ENCODE measurements at regions not wholly inside any gene's neighbourhood (a gene's known extent, or its start where the extent isn't known, plus 50 kb on each side); places are given as distances from the start of the nearest gene placed in this dataset.

GRCh38 chr3:148078658-148079057 lies 619.0 kb upstream of the AGTR1 start:
- Histone ChIP-seq H3K27me3 (ENCODE audit: insufficient read depth) (no peaks in the 10 kb centered on the region), H4K20me1 (replicated peaks; ENCODE audit: insufficient read depth) (no peaks in the 10 kb centered on the region), H3K4me2 (no peak overlapping the region), H3K9me2 (ENCODE audit: insufficient read depth) (no peaks in the 10 kb centered on the region), H3K4me3 (no peak overlapping the region), H2AFZ (no peak overlapping the region), H3K36me3 (ENCODE audit: insufficient read depth) (no peaks in the 10 kb centered on the region), H3K4me1 (ENCODE audit: insufficient read depth) (no peaks in the 10 kb centered on the region), H3K27ac (ENCODE audit: low read depth) (no peak overlapping the region), H3F3A (replicated peaks; ENCODE audit: low read depth) (no peaks in the 10 kb centered on the region), H3K79me2 (replicated peaks; ENCODE audit: insufficient read depth) (no peaks in the 10 kb centered on the region)
- no peak overlapping the region for H3K27ac Mint-ChIP-seq
- H3K4me1 Mint-ChIP-seq: peaks cover 4% of the 10 kb centered on the region; the same call in 1 of the 3 replicates
- TF ChIP-seq STAT1 (IDR thresholded peaks at IDR 0.05; ENCODE audit: unreplicated experiment): no peak
- TF ChIP-seq EZH2phosphoT487 (IDR thresholded peaks at IDR 0.05; ENCODE audit: unreplicated experiment): no peak
- no peak for TF ChIP-seq ZNF114 (CRISPR knock-in tag; IDR thresholded peaks at IDR 0.05)
- no peak for TF ChIP-seq NANOG (IDR thresholded peaks at IDR 0.05; ENCODE audit: borderline replicate concordance)
- TF ChIP-seq, protein P1, sequence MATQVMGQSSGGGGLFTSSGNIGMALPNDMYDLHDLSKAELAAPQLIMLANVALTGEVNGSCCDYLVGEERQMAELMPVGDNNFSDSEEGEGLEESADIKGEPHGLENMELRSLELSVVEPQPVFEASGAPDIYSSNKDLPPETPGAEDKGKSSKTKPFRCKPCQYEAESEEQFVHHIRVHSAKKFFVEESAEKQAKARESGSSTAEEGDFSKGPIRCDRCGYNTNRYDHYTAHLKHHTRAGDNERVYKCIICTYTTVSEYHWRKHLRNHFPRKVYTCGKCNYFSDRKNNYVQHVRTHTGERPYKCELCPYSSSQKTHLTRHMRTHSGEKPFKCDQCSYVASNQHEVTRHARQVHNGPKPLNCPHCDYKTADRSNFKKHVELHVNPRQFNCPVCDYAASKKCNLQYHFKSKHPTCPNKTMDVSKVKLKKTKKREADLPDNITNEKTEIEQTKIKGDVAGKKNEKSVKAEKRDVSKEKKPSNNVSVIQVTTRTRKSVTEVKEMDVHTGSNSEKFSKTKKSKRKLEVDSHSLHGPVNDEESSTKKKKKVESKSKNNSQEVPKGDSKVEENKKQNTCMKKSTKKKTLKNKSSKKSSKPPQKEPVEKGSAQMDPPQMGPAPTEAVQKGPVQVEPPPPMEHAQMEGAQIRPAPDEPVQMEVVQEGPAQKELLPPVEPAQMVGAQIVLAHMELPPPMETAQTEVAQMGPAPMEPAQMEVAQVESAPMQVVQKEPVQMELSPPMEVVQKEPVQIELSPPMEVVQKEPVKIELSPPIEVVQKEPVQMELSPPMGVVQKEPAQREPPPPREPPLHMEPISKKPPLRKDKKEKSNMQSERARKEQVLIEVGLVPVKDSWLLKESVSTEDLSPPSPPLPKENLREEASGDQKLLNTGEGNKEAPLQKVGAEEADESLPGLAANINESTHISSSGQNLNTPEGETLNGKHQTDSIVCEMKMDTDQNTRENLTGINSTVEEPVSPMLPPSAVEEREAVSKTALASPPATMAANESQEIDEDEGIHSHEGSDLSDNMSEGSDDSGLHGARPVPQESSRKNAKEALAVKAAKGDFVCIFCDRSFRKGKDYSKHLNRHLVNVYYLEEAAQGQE (IDR thresholded peaks at IDR 0.05; ENCODE audit: unreplicated experiment): no peak
- TF ChIP-seq, protein P2, sequence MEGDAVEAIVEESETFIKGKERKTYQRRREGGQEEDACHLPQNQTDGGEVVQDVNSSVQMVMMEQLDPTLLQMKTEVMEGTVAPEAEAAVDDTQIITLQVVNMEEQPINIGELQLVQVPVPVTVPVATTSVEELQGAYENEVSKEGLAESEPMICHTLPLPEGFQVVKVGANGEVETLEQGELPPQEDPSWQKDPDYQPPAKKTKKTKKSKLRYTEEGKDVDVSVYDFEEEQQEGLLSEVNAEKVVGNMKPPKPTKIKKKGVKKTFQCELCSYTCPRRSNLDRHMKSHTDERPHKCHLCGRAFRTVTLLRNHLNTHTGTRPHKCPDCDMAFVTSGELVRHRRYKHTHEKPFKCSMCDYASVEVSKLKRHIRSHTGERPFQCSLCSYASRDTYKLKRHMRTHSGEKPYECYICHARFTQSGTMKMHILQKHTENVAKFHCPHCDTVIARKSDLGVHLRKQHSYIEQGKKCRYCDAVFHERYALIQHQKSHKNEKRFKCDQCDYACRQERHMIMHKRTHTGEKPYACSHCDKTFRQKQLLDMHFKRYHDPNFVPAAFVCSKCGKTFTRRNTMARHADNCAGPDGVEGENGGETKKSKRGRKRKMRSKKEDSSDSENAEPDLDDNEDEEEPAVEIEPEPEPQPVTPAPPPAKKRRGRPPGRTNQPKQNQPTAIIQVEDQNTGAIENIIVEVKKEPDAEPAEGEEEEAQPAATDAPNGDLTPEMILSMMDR (conservative IDR thresholded peaks at IDR 0.05; ENCODE audit: low read depth in 2 of 2): no peak
- TF ChIP-seq ETS1 (IDR thresholded peaks at IDR 0.05): no peak
- no peak for TF ChIP-seq JUNB (IDR thresholded peaks at IDR 0.05; ENCODE audit: unreplicated experiment)
- TF ChIP-seq POLR2AphosphoS5 (IDR thresholded peaks at IDR 0.05; ENCODE audit: low read depth): no peak
- no peak for TF ChIP-seq ZNF331 (CRISPR knock-in tag; IDR thresholded peaks at IDR 0.05; ENCODE audit: low read depth)
- TF ChIP-seq CREB1 (CRISPR knock-in tag; IDR thresholded peaks at IDR 0.05; ENCODE audit: low read depth): no peak
- no peak for TF ChIP-seq EZH2 (IDR thresholded peaks at IDR 0.05; ENCODE audit: low read depth, unreplicated experiment)
- no peak for TF ChIP-seq ZNF462 (CRISPR knock-in tag; IDR thresholded peaks at IDR 0.05)
- no peaks in the 10 kb centered on the region for H3K27me3 Mint-ChIP-seq (ENCODE audit: insufficient read depth, low read depth, poor library complexity)
- ATAC-seq: no peak
- no peaks in the 10 kb centered on the region for H3K36me3 Mint-ChIP-seq (ENCODE audit: low read depth)
- no peak overlapping the region for H3K4me3 Mint-ChIP-seq
- DNase-seq (ENCODE audit: low spot score): no peak
- no peaks in the 10 kb centered on the region for H3K9me3 Mint-ChIP-seq

Data from GM23338 (cell line).